K562 (cell line): ENCODE measurements at regions not wholly inside any gene's neighbourhood (a gene's known extent, or its start where the extent isn't known, plus 50 kb on each side); places are given as distances from the start of the nearest gene placed in this dataset.

Experiments
- BRCA1 ChIP-seq, 2 experiments: fragments of 450-650 bp in 1 of 2; sonication (generic) in 1 of 2; formaldehyde crosslinking in 1 of 2; IDR thresholded peaks; 2 replicates each; pipeline versions ENCODE4 v1.5.0 to v1.6.1; 2017 to 2020; ENCODE audit warnings: mild to moderate bottlenecking in 1 of 2, missing genetic modification reagents in 1 of 2
- CUX1 ChIP-seq: fragments of 200-800 bp; sonication (Bioruptor generic); IDR thresholded peaks from 2 replicates; pipeline ENCODE4 v1.6.1; 2016; ENCODE audit warnings: missing genetic modification characterization, missing compliant biosample characterization
- FOXO4 ChIP-seq: fragments of 450-650 bp; formaldehyde crosslinking; IDR thresholded peaks from 2 replicates; pipeline ENCODE4 v1.4.0; 2020; ENCODE audit warnings: mild to moderate bottlenecking, moderate library complexity
- GATAD2B ChIP-seq: fragments of 450-650 bp; IDR thresholded peaks from 2 replicates; pipeline ENCODE4 v1.6.1; 2017; ENCODE audit warnings: mild to moderate bottlenecking, borderline replicate concordance
- ZBTB49 ChIP-seq: sonication (generic); formaldehyde crosslinking; IDR thresholded peaks from 2 replicates; pipeline ENCODE4 v1.8.0; 2022; ENCODE audit warnings: missing genetic modification reagents, mild to moderate bottlenecking, borderline replicate concordance
- ZNF224 ChIP-seq: sonication (generic); formaldehyde crosslinking; IDR thresholded peaks from 2 replicates; pipeline ENCODE4 v1.8.0; 2022; ENCODE audit warnings: mild to moderate bottlenecking, missing genetic modification reagents
- TF ChIP-seq, protein P1 (sequence below), 3 experiments: fragments of 200-800 bp in 1 of 3; fragments of 250-450 bp in 1 of 3; fragments of 450-650 bp in 1 of 3; sonication (Bioruptor Pico) in 1 of 3; sonication (Bioruptor generic) in 1 of 3; formaldehyde crosslinking in 1 of 3; IDR thresholded peaks; 2 replicates each; pipeline versions ENCODE4 v1.6.1 to v1.8.0; 2016 to 2022; ENCODE audit warnings: mild to moderate bottlenecking in 2 of 3, missing genetic modification characterization in 2 of 3, missing compliant biosample characterization in 1 of 3, moderate library complexity in 1 of 3
- TF ChIP-seq, protein P2 (sequence below): fragments of 450-650 bp; formaldehyde crosslinking; IDR thresholded peaks from 2 replicates; pipeline ENCODE4 v1.4.0; 2022; ENCODE audit warnings: mild to moderate bottlenecking, moderate library complexity
- TF ChIP-seq, protein P3 (sequence below), 2 experiments: fragments of 450-650 bp; IDR thresholded peaks; 2 replicates each; pipeline ENCODE4 v1.6.1; 2016

DNA sequence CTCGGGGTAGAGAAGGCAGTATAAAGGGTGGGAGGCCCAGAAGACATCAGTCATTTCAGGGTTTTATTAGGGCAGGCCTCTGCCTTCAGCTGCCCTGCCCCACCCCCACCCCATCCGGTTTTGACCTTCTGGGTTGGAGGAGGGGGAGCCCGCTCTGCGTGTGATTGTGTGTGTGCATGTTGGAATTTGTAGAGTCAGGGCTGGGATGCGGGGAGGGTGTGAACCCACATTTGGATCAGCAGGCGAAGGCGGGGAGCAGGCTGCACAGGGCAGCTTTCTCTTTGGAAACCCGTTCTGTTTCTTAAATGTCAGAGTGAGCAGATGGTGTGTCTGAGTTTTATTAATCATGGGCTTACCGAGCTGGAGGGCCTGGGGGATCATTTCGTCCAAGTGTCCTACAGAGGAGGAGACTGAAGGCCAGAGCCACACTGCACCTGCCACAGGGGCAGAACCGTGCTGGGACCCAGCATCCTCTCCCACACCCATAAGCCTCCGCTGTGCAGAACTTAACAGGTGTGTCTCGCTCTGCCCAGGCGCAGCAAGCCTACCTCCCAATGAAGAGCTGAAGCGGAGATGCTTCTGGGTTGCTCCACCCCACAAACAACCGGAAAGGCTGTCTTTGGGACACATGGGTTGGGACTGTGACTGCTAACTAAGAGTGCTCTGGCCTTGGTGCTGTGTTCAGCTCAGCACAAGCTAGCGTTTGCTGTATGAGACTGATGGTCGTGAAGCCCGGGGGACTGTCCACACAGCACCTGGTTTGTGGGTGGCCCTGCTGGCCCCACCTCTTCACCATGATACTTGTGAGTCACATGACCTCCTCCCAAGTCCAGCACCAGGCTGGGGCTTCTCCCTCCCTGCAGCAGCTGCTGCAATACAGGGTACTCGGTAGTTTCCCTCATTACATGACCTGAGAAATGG is 70.9 kb upstream of the GSE1 start (continued):
- TF ChIP-seq, protein P1, sequence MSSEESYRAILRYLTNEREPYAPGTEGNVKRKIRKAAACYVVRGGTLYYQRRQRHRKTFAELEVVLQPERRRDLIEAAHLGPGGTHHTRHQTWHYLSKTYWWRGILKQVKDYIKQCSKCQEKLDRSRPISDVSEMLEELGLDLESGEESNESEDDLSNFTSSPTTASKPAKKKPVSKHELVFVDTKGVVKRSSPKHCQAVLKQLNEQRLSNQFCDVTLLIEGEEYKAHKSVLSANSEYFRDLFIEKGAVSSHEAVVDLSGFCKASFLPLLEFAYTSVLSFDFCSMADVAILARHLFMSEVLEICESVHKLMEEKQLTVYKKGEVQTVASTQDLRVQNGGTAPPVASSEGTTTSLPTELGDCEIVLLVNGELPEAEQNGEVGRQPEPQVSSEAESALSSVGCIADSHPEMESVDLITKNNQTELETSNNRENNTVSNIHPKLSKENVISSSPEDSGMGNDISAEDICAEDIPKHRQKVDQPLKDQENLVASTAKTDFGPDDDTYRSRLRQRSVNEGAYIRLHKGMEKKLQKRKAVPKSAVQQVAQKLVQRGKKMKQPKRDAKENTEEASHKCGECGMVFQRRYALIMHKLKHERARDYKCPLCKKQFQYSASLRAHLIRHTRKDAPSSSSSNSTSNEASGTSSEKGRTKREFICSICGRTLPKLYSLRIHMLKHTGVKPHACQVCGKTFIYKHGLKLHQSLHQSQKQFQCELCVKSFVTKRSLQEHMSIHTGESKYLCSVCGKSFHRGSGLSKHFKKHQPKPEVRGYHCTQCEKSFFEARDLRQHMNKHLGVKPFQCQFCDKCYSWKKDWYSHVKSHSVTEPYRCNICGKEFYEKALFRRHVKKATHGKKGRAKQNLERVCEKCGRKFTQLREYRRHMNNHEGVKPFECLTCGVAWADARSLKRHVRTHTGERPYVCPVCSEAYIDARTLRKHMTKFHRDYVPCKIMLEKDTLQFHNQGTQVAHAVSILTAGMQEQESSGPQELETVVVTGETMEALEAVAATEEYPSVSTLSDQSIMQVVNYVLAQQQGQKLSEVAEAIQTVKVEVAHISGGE (CRISPR knock-in tag; IDR thresholded peaks at IDR 0.05): peak in 1 of 3 experiments; percentile 32; a peak in 1 of 6 replicates
- TF ChIP-seq, protein P2, sequence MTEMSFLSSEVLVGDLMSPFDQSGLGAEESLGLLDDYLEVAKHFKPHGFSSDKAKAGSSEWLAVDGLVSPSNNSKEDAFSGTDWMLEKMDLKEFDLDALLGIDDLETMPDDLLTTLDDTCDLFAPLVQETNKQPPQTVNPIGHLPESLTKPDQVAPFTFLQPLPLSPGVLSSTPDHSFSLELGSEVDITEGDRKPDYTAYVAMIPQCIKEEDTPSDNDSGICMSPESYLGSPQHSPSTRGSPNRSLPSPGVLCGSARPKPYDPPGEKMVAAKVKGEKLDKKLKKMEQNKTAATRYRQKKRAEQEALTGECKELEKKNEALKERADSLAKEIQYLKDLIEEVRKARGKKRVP (CRISPR knock-in tag): no peak
- TF ChIP-seq FOXO4 (CRISPR knock-in tag): no peak
- TF ChIP-seq GATAD2B: no peak
- TF ChIP-seq, protein P3, sequence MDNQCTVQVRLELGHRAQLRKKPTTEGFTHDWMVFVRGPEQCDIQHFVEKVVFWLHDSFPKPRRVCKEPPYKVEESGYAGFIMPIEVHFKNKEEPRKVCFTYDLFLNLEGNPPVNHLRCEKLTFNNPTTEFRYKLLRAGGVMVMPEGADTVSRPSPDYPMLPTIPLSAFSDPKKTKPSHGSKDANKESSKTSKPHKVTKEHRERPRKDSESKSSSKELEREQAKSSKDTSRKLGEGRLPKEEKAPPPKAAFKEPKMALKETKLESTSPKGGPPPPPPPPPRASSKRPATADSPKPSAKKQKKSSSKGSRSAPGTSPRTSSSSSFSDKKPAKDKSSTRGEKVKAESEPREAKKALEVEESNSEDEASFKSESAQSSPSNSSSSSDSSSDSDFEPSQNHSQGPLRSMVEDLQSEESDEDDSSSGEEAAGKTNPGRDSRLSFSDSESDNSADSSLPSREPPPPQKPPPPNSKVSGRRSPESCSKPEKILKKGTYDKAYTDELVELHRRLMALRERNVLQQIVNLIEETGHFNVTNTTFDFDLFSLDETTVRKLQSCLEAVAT (IDR thresholded peaks at IDR 0.05): no peak
- TF ChIP-seq BRCA1 (IDR thresholded peaks at IDR 0.05): no peak
- TF ChIP-seq BRCA1 (CRISPR knock-in tag; IDR thresholded peaks at IDR 0.05): no peak
- no peak for TF ChIP-seq ZBTB49 (CRISPR knock-in tag)
- no peak for TF ChIP-seq ZNF224 (CRISPR knock-in tag)
- TF ChIP-seq CUX1 (CRISPR knock-in tag): no peak
